K562 (cell line): ENCODE measurements at regions not wholly inside any gene's neighbourhood (a gene's known extent, or its start where the extent isn't known, plus 50 kb on each side); places are given as distances from the start of the nearest gene placed in this dataset.

ENCODE experiments used
- ATAC-seq: fragments of 200-7000 bp; cut with Tn5 transposase; 3 replicates; pipeline ENCODE4 v1.9.1; 2020; ENCODE audit warnings: moderate library complexity
- BruUV-seq: library from RNA; stranded (reverse); fragments of 400-500 nt; replicated peaks from 2 replicates; lab custom pipeline; 2021; lab: Mats Ljungman, UMichigan
- CTCF ChIA-PET: fragments of 300-600 bp; formaldehyde crosslinking; extraction: SDS; loops from one replicate; lab custom pipeline; 2021; ENCODE audit warnings: low intra/inter-chr PET ratio; lab: Yijun Ruan, JAX
- POLR2A ChIA-PET: fragments of 300-600, 350-650 bp; sonication (Branson Sonifier 250); formaldehyde crosslinking; extraction: SDS; loops from one replicate; lab custom pipeline; 2021; ENCODE audit warnings: antibody characterized with exemption, inconsistent platforms; lab: Yijun Ruan, JAX
- DNase-seq, 4 experiments: peaks; one replicate each; pipeline versions ENCODE4 v3.0.0 to v3.0.0-alpha.2; 2011 to 2018; ENCODE audit warnings: low spot score in 3 of 4, mixed read lengths in 3 of 4; ENCODE audit errors: extremely low read depth in 1 of 4
- FAIRE-seq: peaks from 2 replicates; lab custom pipeline; 2011; peaks lifted over from hg19 to GRCh38; lab: Jason Lieb, UNC
- H2AFZ ChIP-seq: 2 replicates; pipeline ENCODE4 v1.6.0; 2011; ENCODE audit warnings: low read depth, low read length, control low read depth, inconsistent platforms
- H3K27ac ChIP-seq: fragments of 200-600 bp; 3 replicates; pipeline ENCODE4 v1.8.0; 2011; ENCODE audit warnings: low read depth, mild to moderate bottlenecking, control low read depth, inconsistent platforms, low read length, moderate library complexity, mixed read lengths; ENCODE audit errors: extremely low read depth
- H3K27me3 ChIP-seq, 2 experiments: fragments of 300-600 bp in 1 of 2; 2 replicates in 1 of 2; 3 replicates in 1 of 2; pipeline versions ENCODE4 v1.6.0 to v1.8.0; 2011; ENCODE audit warnings: inconsistent platforms in 2 of 2, low read length in 2 of 2, mild to moderate bottlenecking in 1 of 2, mixed read lengths in 1 of 2, moderate library complexity in 1 of 2; ENCODE audit not compliant: control insufficient read depth in 2 of 2, insufficient read depth in 2 of 2
- H3K36me3 ChIP-seq: fragments of 300-600 bp; 3 replicates; pipeline ENCODE4 v1.8.0; 2011; ENCODE audit warnings: mild to moderate bottlenecking, low read length, inconsistent platforms; ENCODE audit not compliant: control insufficient read depth, insufficient read depth
- H3K4me1 ChIP-seq, 2 experiments: fragments of 200-600 bp in 1 of 2; replicated peaks in 1 of 2; 2 replicates in 1 of 2; 3 replicates in 1 of 2; pipeline versions ENCODE4 v1.5.1 to v1.8.0; 2011; ENCODE audit warnings: inconsistent platforms in 2 of 2, low read length in 2 of 2, mild to moderate bottlenecking in 1 of 2, mixed read lengths in 1 of 2, moderate library complexity in 1 of 2; ENCODE audit not compliant: control insufficient read depth in 2 of 2, insufficient read depth in 2 of 2
- H3K4me2 ChIP-seq: 2 replicates; pipeline ENCODE4 v1.6.1; 2011; ENCODE audit warnings: low read length, control low read depth, inconsistent platforms, mixed read lengths; ENCODE audit not compliant: insufficient read depth
- H3K4me3 ChIP-seq: fragments of 200-600 bp; sonication (generic), shearing (Covaris generic); 2 replicates; pipeline ENCODE4 v1.5.1; 2016; ENCODE audit warnings: control low read depth, inconsistent platforms
- H3K79me2 ChIP-seq: fragments of 200-600 bp; 3 replicates; pipeline ENCODE4 v1.8.0; 2011; ENCODE audit warnings: low read length, inconsistent platforms; ENCODE audit not compliant: control insufficient read depth, insufficient read depth
- H3K9ac ChIP-seq, 2 experiments: 2 replicates each; pipeline versions ENCODE4 v1.6.0 to v1.6.1; 2011; ENCODE audit warnings: low read depth in 2 of 2, low read length in 2 of 2, control low read depth in 1 of 2, inconsistent platforms in 1 of 2, mild to moderate bottlenecking in 1 of 2, mixed read lengths in 1 of 2; ENCODE audit not compliant: insufficient read depth in 1 of 2
- H3K9me1 ChIP-seq: one replicate; pipeline ENCODE4 v1.6.0; 2011; ENCODE audit warnings: inconsistent platforms, mild to moderate bottlenecking, low read length, moderate library complexity; ENCODE audit not compliant: control insufficient read depth, insufficient read depth
- H3K9me3 ChIP-seq: replicated peaks from 2 replicates; pipeline ENCODE4 v1.5.1; 2011; ENCODE audit warnings: low read depth, low read length, inconsistent platforms; ENCODE audit not compliant: control insufficient read depth, insufficient read depth
- H4K20me1 ChIP-seq: replicated peaks from 2 replicates; pipeline ENCODE4 v1.6.1; 2011; ENCODE audit warnings: low read length, inconsistent platforms, mixed read lengths; ENCODE audit not compliant: control insufficient read depth, insufficient read depth
- CCAR2 ChIP-seq: fragments of 200-400 bp; formaldehyde crosslinking; IDR thresholded peaks from 2 replicates; pipeline ENCODE4 v1.6.1; 2017; ENCODE audit warnings: mild to moderate bottlenecking, low read depth, low read length
- CREBBP ChIP-seq: IDR thresholded peaks from one replicate; pipeline ENCODE4 v1.6.1; 2012; ENCODE audit warnings: low read depth, mild to moderate bottlenecking, control low read depth, inconsistent platforms, low read length
- ZNF507 ChIP-seq: conservative IDR thresholded peaks from 2 replicates; pipeline ENCODE4 v1.6.1; 2017; ENCODE audit warnings: missing genetic modification characterization, missing compliant biosample characterization
- ZNF699 ChIP-seq: fragments of 250-450 bp; sonication (Bioruptor Pico); IDR thresholded peaks from 2 replicates; pipeline ENCODE4 v1.8.0; 2021; ENCODE audit warnings: mild to moderate bottlenecking, moderate library complexity; ENCODE audit not compliant: insufficient replicate concordance
- ZNF75A ChIP-seq: fragments of 450-650 bp; formaldehyde crosslinking; IDR thresholded peaks from 2 replicates; pipeline ENCODE4 v1.4.0; 2020; ENCODE audit warnings: mild to moderate bottlenecking
- WGBS: fragments of 100-300 bp; shearing (Covaris generic); methylation state at CpG from one replicate; pipeline ENCODE4 v1.1.6; 2016; ENCODE audit warnings: low coverage, mixed read lengths; ENCODE audit not compliant: insufficient coverage; ENCODE audit errors: missing lambda C conversion rate; 5-methylcytosine and 5-hydroxymethylcytosine counted together
- in situ Hi-C: fragments of 300-500 bp; cut with MboI; formaldehyde crosslinking; loops from 4 replicates; pipeline ENCODE4 v1.15.0; 2018; ENCODE audit warnings: inconsistent platforms, mixed read lengths
- intact Hi-C: fragments of 100-400 bp; cut with micrococcal nuclease; formaldehyde crosslinking; loops from 2 replicates; pipeline ENCODE4 v1.14.2; 2022
- TF ChIP-seq, protein P1 (sequence below): fragments of 450-650 bp; IDR thresholded peaks from 2 replicates; pipeline ENCODE4 v1.6.1; 2016; ENCODE audit warnings: low read depth
- TF ChIP-seq, protein P2 (sequence below): fragments of 150-350 bp; conservative IDR thresholded peaks from 2 replicates; pipeline ENCODE4 v1.6.1; 2014; ENCODE audit warnings: low read length
- TF ChIP-seq, protein P3 (sequence below): fragments of 250-450 bp; sonication (Bioruptor Pico); IDR thresholded peaks from 2 replicates; pipeline ENCODE4 v1.5.0; 2022; ENCODE audit warnings: mild to moderate bottlenecking

DNA sequence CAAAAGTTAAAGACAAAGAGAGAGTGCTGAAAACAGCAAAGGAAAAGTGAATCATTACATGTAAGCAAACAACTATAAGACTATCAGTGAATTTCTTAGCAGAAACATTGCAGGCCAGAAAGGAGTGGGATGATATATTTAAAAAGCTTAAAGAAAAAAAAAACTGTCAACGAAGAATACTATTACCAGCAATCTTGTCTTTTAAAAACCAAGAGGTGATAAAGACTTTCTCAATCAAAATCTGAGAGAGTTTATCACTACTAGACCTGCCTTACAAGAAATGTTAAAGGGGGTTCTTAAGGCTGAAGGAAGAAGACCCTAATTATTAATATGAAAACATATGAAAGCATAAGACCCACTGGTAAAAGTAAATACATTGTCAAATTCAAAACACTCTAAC lies 132.5 kb upstream of the ZCCHC13 start:
- no peak for ATAC-seq
- ChIA-PET POLR2A (no interaction called here), CTCF (no interaction called here)
- H2AFZ ChIP-seq: no peak overlapping the region
- intact Hi-C loops (no loop called here), in situ Hi-C loops (no loop called here)
- no peaks in the 10 kb centered on the region for H3K9me1 ChIP-seq
- no peaks in the 10 kb centered on the region for H3K36me3 ChIP-seq
- H3K27me3 ChIP-seq: no peaks in the 10 kb centered on the region
- H3K27ac ChIP-seq: no peak overlapping the region
- H4K20me1 ChIP-seq: no peaks in the 10 kb centered on the region
- 0% methylated on average over 1 of the region's 1 CpG for WGBS
- no peaks in the 10 kb centered on the region for H3K4me1 ChIP-seq
- BruUV-seq: no TSS peak
- H3K79me2 ChIP-seq: no peaks in the 10 kb centered on the region
- H3K9me3 ChIP-seq: no peaks in the 10 kb centered on the region
- TF ChIP-seq ZNF699: no peak
- TF ChIP-seq, protein P1, sequence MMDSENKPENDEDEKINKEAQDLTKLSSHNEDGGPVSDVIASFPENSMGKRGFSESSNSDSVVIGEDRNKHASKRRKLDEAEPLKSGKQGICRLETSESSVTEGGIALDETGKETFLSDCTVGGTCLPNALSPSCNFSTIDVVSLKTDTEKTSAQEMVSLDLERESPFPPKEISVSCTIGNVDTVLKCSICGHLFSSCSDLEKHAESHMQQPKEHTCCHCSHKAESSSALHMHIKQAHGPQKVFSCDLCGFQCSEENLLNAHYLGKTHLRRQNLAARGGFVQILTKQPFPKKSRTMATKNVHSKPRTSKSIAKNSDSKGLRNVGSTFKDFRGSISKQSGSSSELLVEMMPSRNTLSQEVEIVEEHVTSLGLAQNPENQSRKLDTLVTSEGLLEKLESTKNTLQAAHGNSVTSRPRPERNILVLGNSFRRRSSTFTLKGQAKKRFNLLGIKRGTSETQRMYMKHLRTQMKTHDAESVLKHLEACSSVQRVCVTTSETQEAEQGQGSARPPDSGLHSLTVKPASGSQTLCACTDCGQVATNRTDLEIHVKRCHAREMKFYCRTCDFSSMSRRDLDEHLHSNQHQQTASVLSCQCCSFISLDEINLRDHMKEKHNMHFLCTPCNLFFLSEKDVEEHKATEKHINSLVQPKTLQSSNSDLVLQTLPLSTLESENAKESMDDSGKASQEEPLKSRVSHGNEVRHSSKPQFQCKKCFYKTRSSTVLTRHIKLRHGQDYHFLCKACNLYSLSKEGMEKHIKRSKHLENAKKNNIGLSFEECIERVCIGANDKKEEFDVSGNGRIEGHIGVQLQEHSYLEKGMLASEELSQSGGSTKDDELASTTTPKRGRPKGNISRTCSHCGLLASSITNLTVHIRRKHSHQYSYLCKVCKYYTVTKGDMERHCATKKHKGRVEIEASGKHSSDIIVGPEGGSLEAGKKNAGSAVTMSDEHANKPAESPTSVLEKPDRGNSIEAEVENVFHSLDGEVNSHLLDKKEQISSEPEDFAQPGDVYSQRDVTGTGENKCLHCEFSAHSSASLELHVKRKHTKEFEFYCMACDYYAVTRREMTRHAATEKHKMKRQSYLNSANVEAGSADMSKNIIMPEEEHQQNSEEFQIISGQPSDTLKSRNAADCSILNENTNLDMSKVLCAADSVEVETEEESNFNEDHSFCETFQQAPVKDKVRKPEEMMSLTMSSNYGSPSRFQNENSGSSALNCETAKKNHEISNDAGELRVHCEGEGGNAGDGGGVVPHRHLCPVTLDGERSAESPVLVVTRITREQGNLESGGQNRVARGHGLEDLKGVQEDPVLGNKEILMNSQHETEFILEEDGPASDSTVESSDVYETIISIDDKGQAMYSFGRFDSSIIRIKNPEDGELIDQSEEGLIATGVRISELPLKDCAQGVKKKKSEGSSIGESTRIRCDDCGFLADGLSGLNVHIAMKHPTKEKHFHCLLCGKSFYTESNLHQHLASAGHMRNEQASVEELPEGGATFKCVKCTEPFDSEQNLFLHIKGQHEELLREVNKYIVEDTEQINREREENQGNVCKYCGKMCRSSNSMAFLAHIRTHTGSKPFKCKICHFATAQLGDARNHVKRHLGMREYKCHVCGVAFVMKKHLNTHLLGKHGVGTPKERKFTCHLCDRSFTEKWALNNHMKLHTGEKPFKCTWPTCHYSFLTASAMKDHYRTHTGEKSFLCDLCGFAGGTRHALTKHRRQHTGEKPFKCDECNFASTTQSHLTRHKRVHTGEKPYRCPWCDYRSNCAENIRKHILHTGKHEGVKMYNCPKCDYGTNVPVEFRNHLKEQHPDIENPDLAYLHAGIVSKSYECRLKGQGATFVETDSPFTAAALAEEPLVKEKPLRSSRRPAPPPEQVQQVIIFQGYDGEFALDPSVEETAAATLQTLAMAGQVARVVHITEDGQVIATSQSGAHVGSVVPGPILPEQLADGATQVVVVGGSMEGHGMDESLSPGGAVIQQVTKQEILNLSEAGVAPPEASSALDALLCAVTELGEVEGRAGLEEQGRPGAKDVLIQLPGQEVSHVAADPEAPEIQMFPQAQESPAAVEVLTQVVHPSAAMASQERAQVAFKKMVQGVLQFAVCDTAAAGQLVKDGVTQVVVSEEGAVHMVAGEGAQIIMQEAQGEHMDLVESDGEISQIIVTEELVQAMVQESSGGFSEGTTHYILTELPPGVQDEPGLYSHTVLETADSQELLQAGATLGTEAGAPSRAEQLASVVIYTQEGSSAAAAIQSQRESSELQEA: no peak
- TF ChIP-seq CCAR2: no peak
- TF ChIP-seq ZNF507 (tag): no peak
- no peak for TF ChIP-seq CREBBP
- TF ChIP-seq, protein P2, sequence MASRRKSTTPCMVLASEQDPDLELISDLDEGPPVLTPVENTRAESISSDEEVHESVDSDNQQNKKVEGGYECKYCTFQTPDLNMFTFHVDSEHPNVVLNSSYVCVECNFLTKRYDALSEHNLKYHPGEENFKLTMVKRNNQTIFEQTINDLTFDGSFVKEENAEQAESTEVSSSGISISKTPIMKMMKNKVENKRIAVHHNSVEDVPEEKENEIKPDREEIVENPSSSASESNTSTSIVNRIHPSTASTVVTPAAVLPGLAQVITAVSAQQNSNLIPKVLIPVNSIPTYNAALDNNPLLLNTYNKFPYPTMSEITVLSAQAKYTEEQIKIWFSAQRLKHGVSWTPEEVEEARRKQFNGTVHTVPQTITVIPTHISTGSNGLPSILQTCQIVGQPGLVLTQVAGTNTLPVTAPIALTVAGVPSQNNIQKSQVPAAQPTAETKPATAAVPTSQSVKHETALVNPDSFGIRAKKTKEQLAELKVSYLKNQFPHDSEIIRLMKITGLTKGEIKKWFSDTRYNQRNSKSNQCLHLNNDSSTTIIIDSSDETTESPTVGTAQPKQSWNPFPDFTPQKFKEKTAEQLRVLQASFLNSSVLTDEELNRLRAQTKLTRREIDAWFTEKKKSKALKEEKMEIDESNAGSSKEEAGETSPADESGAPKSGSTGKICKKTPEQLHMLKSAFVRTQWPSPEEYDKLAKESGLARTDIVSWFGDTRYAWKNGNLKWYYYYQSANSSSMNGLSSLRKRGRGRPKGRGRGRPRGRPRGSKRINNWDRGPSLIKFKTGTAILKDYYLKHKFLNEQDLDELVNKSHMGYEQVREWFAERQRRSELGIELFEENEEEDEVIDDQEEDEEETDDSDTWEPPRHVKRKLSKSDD: no peak
- TF ChIP-seq, protein P3, sequence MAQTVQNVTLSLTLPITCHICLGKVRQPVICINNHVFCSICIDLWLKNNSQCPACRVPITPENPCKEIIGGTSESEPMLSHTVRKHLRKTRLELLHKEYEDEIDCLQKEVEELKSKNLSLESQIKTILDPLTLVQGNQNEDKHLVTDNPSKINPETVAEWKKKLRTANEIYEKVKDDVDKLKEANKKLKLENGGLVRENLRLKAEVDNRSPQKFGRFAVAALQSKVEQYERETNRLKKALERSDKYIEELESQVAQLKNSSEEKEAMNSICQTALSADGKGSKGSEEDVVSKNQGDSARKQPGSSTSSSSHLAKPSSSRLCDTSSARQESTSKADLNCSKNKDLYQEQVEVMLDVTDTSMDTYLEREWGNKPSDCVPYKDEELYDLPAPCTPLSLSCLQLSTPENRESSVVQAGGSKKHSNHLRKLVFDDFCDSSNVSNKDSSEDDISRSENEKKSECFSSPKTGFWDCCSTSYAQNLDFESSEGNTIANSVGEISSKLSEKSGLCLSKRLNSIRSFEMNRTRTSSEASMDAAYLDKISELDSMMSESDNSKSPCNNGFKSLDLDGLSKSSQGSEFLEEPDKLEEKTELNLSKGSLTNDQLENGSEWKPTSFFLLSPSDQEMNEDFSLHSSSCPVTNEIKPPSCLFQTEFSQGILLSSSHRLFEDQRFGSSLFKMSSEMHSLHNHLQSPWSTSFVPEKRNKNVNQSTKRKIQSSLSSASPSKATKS (CRISPR knock-in tag): no peak
- no peak for TF ChIP-seq ZNF75A (CRISPR knock-in tag)
- FAIRE-seq: no peak
- H3K4me2 ChIP-seq: no peak overlapping the region
- no peak overlapping the region for H3K9ac ChIP-seq
- H3K4me3 ChIP-seq: no peak overlapping the region
- DNase-seq: no peak
